HG02981 (cell line): ENCODE measurements at regions not wholly inside any gene's neighbourhood (a gene's known extent, or its start where the extent isn't known, plus 50 kb on each side); places are given as distances from the start of the nearest gene placed in this dataset.

Experiments used
- ATAC-seq: cut with Tn5 transposase; IDR thresholded peaks from one replicate; pipeline ENCODE4 v1.9.1; 2021; ENCODE audit warnings: mild to moderate bottlenecking, moderate library complexity; ENCODE audit not compliant: unreplicated experiment

- no peak for ATAC-seq
These were observed 275.3 kb downstream of the METTL15 start for GRCh38 chr11:28383456-28383855.
